Esophagus muscularis mucosa (tissue), 4 donors: ENCODE measurements at regions not wholly inside any gene's neighbourhood (a gene's known extent, or its start where the extent isn't known, plus 50 kb on each side); places are given as distances from the start of the nearest gene placed in this dataset.

Experiments
- EP300 ChIP-seq: sonication (generic); formaldehyde crosslinking; IDR thresholded peaks from one replicate; pipeline ENCODE4 v1.6.1; 2017; ENCODE audit warnings: antibody characterized with exemption
- POLR2A ChIP-seq: fragments of 450-650 bp; IDR thresholded peaks from one replicate; pipeline ENCODE4 v1.6.1; 2017; ENCODE audit warnings: antibody characterized with exemption, moderate library complexity, mild to moderate bottlenecking, low read depth
- POLR2AphosphoS5 ChIP-seq, 2 donors: sonication (generic); formaldehyde crosslinking; IDR thresholded peaks; one replicate each; pipeline ENCODE4 v1.6.1; 2017; ENCODE audit warnings: antibody characterized with exemption in 2 of 2
- TF ChIP-seq, protein P1 (sequence below), 3 experiments: fragments of 200-600 bp in 2 of 3; fragments of 450-650 bp in 1 of 3; sonication (generic) in 2 of 3; IDR thresholded peaks; one replicate each; pipeline ENCODE4 v1.5.1; 2017 to 2019; ENCODE audit warnings: antibody characterized with exemption in 3 of 3, mild to moderate bottlenecking in 2 of 3, moderate library complexity in 1 of 3

DNA sequence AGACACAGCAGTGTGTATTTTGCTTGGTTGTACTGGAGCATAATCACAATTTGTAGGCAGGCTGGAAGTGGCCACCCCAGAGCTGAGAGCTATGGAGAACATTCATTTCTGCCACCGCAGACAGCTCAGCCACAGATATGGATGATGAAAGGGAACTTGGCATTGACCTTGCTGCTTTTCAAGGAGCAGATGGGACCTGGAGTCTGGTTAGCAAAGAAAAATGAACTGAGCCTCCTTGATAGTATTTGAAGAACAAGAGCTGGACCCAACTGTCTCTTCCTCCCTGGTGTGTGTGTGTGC is 395.2 kb upstream of the ZNF462 start:
- TF ChIP-seq POLR2A: no peak
- TF ChIP-seq, protein P1, sequence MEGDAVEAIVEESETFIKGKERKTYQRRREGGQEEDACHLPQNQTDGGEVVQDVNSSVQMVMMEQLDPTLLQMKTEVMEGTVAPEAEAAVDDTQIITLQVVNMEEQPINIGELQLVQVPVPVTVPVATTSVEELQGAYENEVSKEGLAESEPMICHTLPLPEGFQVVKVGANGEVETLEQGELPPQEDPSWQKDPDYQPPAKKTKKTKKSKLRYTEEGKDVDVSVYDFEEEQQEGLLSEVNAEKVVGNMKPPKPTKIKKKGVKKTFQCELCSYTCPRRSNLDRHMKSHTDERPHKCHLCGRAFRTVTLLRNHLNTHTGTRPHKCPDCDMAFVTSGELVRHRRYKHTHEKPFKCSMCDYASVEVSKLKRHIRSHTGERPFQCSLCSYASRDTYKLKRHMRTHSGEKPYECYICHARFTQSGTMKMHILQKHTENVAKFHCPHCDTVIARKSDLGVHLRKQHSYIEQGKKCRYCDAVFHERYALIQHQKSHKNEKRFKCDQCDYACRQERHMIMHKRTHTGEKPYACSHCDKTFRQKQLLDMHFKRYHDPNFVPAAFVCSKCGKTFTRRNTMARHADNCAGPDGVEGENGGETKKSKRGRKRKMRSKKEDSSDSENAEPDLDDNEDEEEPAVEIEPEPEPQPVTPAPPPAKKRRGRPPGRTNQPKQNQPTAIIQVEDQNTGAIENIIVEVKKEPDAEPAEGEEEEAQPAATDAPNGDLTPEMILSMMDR (IDR thresholded peaks at IDR 0.05): no peak
- TF ChIP-seq EP300: no peak
- TF ChIP-seq POLR2AphosphoS5 (IDR thresholded peaks at IDR 0.05): no peak
